Upper lobe of left lung (tissue), 4 donors: ENCODE measurements at regions not wholly inside any gene's neighbourhood (a gene's known extent, or its start where the extent isn't known, plus 50 kb on each side); places are given as distances from the start of the nearest gene placed in this dataset.

Source experiments
- CTCF ChIP-seq, 6 experiments: fragments of 450-650 bp in 4 of 6; fragments of 200-600 bp in 2 of 6; sonication (generic) in 2 of 6; IDR thresholded peaks; one replicate each; pipeline ENCODE4 v1.5.1; 2016 to 2019; ENCODE audit warnings: antibody characterized with exemption in 6 of 6
- EP300 ChIP-seq, 4 donors: sonication (generic); formaldehyde crosslinking; IDR thresholded peaks; one replicate each; pipeline ENCODE4 v1.5.1; 2017; ENCODE audit warnings: antibody characterized with exemption in 4 of 4, control low read depth in 2 of 4
- POLR2AphosphoS5 ChIP-seq, 2 donors: sonication (generic); formaldehyde crosslinking; IDR thresholded peaks; one replicate each; pipeline ENCODE4 v1.5.1; 2017; ENCODE audit warnings: antibody characterized with exemption in 2 of 2

- TF ChIP-seq CTCF (IDR thresholded peaks at IDR 0.05) (no peak), POLR2AphosphoS5 (IDR thresholded peaks at IDR 0.05) (no peak), EP300 (IDR thresholded peaks at IDR 0.05) (no peak)
Measured at GRCh38 chr12:94841904-94842610, 161.4 kb downstream of the NDUFA12 start.
